ENCODE measurements at regions not wholly inside any gene's neighbourhood (a gene's known extent, or its start where the extent isn't known, plus 50 kb on each side); places are given as distances from the start of the nearest gene placed in this dataset.
"Not testable (repeated sequence)": the region's sequence is repeated elsewhere in the genome, so short reads cannot be mapped to it uniquely, and the experiment has no call there.

GRCh38 chr3:157857440-157857839 lies 248.8 kb downstream of the SHOX2 start:
- Histone ChIP-seq H3K27me3 (no peaks in the 10 kb centered on the region), H3K4me1 (no peaks in the 10 kb centered on the region), H4K20me1 (ENCODE audit: low read depth) (no peaks in the 10 kb centered on the region), H3K4me2 (no peak overlapping the region), H3K9me3 (ENCODE audit: low read depth) (no peaks in the 10 kb centered on the region), H3K9ac (no peak overlapping the region), H3K27ac (no peak overlapping the region), H3K36me3 (no peaks in the 10 kb centered on the region), H3K4me3 (no peak overlapping the region), H3K79me2 (ENCODE audit: low read depth) (no peaks in the 10 kb centered on the region), H3F3A (ENCODE audit: low read depth) (no peaks in the 10 kb centered on the region), H2AFZ (replicated peaks) (no peak overlapping the region)
- H3K27me3 Mint-ChIP-seq (ENCODE audit: insufficient read depth, low read depth) = peaks cover 30% of the 10 kb centered on the region
- peaks cover 4% of the 10 kb centered on the region for H3K9me3 Mint-ChIP-seq
- no peaks in the 10 kb centered on the region for H3K4me1 Mint-ChIP-seq
- H3K36me3 Mint-ChIP-seq = no peaks in the 10 kb centered on the region
- no peak overlapping the region for H3K27ac Mint-ChIP-seq
- DNase-seq (ENCODE audit: low spot score) = no peak
- TF ChIP-seq EZH2 (IDR thresholded peaks at IDR 0.05) = no peak
- TF ChIP-seq EZH2phosphoT487 (IDR thresholded peaks at IDR 0.05) = no peak
- TF ChIP-seq, protein P1, sequence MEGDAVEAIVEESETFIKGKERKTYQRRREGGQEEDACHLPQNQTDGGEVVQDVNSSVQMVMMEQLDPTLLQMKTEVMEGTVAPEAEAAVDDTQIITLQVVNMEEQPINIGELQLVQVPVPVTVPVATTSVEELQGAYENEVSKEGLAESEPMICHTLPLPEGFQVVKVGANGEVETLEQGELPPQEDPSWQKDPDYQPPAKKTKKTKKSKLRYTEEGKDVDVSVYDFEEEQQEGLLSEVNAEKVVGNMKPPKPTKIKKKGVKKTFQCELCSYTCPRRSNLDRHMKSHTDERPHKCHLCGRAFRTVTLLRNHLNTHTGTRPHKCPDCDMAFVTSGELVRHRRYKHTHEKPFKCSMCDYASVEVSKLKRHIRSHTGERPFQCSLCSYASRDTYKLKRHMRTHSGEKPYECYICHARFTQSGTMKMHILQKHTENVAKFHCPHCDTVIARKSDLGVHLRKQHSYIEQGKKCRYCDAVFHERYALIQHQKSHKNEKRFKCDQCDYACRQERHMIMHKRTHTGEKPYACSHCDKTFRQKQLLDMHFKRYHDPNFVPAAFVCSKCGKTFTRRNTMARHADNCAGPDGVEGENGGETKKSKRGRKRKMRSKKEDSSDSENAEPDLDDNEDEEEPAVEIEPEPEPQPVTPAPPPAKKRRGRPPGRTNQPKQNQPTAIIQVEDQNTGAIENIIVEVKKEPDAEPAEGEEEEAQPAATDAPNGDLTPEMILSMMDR (IDR thresholded peaks at IDR 0.05) = no peak
- H3K4me3 Mint-ChIP-seq = no peak overlapping the region

DNA sequence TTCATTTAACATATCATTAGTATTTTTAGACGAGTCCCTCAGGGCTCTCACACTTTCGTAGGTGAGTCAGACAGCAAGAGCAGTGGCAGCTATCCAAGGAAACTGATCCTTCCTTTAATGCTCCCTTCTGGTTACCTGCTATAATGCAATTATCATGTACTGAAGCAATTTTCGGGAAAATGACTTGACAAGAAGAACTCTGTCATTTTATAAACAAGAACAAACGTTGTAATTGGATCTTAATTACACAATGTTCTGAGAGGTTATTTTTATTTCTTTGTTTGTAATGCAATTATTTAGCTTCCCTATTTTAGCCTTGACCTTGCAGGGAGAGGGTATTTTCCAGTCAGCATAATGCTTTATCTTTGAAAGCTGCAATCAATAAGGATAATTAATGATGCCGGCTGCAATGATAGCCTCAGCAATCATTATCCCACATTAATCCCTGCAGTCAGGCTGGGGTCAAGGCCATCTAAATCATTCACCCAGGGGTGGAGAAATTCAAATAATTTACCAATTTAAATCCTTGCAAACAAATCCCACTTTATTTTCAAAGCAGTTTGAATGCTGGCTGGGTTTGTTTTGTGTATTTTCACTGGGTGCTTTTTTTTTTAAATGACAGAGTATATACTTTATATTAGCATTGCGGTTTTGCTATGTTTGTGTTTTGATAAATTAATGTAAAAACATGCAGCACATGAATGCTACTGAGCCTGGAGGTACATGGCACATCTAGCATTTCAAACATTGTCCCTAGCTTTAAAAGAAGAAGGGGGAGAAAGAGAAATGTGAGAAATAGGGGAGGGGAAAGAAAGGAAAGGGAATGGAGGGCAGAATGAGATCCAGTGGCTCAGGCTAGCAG lies 249.9 kb downstream of the SHOX2 start:
- Histone ChIP-seq H3K9me3 (ENCODE audit: low read depth) (no peaks in the 10 kb centered on the region), H3K4me3 (no peak overlapping the region), H4K20me1 (ENCODE audit: low read depth) (no peaks in the 10 kb centered on the region), H3K4me2 (no peak overlapping the region), H2AFZ (replicated peaks) (no peak overlapping the region), H3K9ac (no peak overlapping the region), H3K27ac (no peak overlapping the region), H3K27me3 (no peaks in the 10 kb centered on the region), H3K79me2 (ENCODE audit: low read depth) (no peaks in the 10 kb centered on the region), H3F3A (ENCODE audit: low read depth) (no peaks in the 10 kb centered on the region), H3K4me1 (no peaks in the 10 kb centered on the region), H3K36me3 (no peaks in the 10 kb centered on the region)
- no peak for DNase-seq (ENCODE audit: low spot score)
- H3K9me3 Mint-ChIP-seq = peaks cover 4% of the 10 kb centered on the region
- no peak for TF ChIP-seq EZH2phosphoT487 (IDR thresholded peaks at IDR 0.05)
- TF ChIP-seq EZH2 (IDR thresholded peaks at IDR 0.05) = no peak
- TF ChIP-seq, protein P1 (IDR thresholded peaks at IDR 0.05) = no peak
- H3K4me3 Mint-ChIP-seq = no peak overlapping the region
- H3K4me1 Mint-ChIP-seq = no peaks in the 10 kb centered on the region
- no peaks in the 10 kb centered on the region for H3K36me3 Mint-ChIP-seq
- peaks cover 24% of the 10 kb centered on the region for H3K27me3 Mint-ChIP-seq (ENCODE audit: insufficient read depth, low read depth)
- no peak overlapping the region for H3K27ac Mint-ChIP-seq

GRCh38 chr3:157845839-157846238 lies 260.4 kb downstream of the SHOX2 start:
- H3K9me3 ChIP-seq (ENCODE audit: low read depth); H3K4me2 ChIP-seq; DNase-seq (ENCODE audit: low spot score); H3K36me3 ChIP-seq; H3K27ac Mint-ChIP-seq; H2AFZ ChIP-seq (replicated peaks); H3K27ac ChIP-seq; H3K9ac ChIP-seq; H3K36me3 Mint-ChIP-seq; H3K4me3 Mint-ChIP-seq; H3F3A ChIP-seq (ENCODE audit: low read depth); H3K9me3 Mint-ChIP-seq; H3K79me2 ChIP-seq (ENCODE audit: low read depth); H4K20me1 ChIP-seq (ENCODE audit: low read depth); H3K27me3 ChIP-seq; H3K27me3 Mint-ChIP-seq (ENCODE audit: insufficient read depth, low read depth); H3K4me1 ChIP-seq; H3K4me3 ChIP-seq; H3K4me1 Mint-ChIP-seq: not testable (repeated sequence)

DNA sequence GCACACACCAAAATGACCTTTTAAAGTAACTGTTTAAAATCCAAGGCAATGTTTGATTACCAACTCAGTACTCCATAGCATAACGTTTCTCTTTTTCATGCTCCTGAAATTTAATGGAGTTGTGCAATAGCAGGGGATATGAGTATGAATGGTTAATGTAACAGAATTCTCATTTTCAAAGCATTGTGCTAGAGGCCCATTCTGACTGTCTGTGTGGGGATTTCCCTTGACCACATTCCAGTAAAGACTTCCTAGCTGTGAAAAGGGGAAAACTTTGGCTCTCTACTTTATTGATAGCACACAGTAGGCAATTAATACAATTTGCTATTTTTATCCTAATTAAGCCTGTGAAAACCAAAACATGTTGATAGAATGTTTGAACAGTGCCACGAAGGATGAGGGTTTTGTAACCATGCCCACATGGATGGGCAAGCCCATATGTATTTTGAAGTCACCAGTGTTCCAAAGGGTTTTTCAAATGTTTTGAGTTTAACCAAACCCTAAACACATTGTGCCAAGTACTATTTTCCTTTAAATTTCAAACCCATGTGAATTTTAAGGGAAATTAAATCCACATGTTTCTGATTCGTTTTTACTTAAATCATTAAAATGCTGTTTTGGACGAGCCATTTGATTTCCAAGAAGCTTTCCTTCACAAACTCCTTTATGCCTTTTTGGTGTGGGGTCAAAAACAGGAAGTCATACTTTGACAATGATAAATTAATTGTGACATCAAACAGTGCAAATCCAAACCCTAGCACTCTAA lies 261.2 kb downstream of the SHOX2 start:
- no peaks in the 10 kb centered on the region for H3K36me3 Mint-ChIP-seq
- no peaks in the 10 kb centered on the region for H3K79me2 ChIP-seq (ENCODE audit: low read depth)
- H3K27ac ChIP-seq = no peak overlapping the region
- TF ChIP-seq, protein P1 (IDR thresholded peaks at IDR 0.05) = no peak
- TF ChIP-seq EZH2 (IDR thresholded peaks at IDR 0.05) = no peak
- TF ChIP-seq EZH2phosphoT487 (IDR thresholded peaks at IDR 0.05) = no peak
- H3K27ac Mint-ChIP-seq = no peak overlapping the region
- no peak for DNase-seq (ENCODE audit: low spot score)
- no peaks in the 10 kb centered on the region for H3K36me3 ChIP-seq
- no peak overlapping the region for H3K4me3 ChIP-seq
- no peaks in the 10 kb centered on the region for H3K4me1 Mint-ChIP-seq
- no peaks in the 10 kb centered on the region for H3K27me3 ChIP-seq
- H3K4me2 ChIP-seq = no peak overlapping the region
- no peaks in the 10 kb centered on the region for H3K9me3 Mint-ChIP-seq
- no peak overlapping the region for H3K4me3 Mint-ChIP-seq
- no peaks in the 10 kb centered on the region for H3K4me1 ChIP-seq
- no peaks in the 10 kb centered on the region for H3F3A ChIP-seq (ENCODE audit: low read depth)
- no peak overlapping the region for H3K9ac ChIP-seq
- H4K20me1 ChIP-seq (ENCODE audit: low read depth) = no peaks in the 10 kb centered on the region
- no peaks in the 10 kb centered on the region for H3K9me3 ChIP-seq (ENCODE audit: low read depth)
- H3K27me3 Mint-ChIP-seq (ENCODE audit: insufficient read depth, low read depth) = no peaks in the 10 kb centered on the region
- no peak overlapping the region for H2AFZ ChIP-seq (replicated peaks)

Measured in neural progenitor cell (in vitro differentiated cells).